Hematopoietic multipotent progenitor cell treated with erythropoietin and hydrocortisone succinate and interleukin-3 and kit ligand, for 6 days (in vitro differentiated cells): ENCODE measurements at regions not wholly inside any gene's neighbourhood (a gene's known extent, or its start where the extent isn't known, plus 50 kb on each side); places are given as distances from the start of the nearest gene placed in this dataset.

Source experiments
- DNase-seq: peaks from one replicate; pipeline ENCODE4 v3.0.0-alpha.2; 2015

DNA sequence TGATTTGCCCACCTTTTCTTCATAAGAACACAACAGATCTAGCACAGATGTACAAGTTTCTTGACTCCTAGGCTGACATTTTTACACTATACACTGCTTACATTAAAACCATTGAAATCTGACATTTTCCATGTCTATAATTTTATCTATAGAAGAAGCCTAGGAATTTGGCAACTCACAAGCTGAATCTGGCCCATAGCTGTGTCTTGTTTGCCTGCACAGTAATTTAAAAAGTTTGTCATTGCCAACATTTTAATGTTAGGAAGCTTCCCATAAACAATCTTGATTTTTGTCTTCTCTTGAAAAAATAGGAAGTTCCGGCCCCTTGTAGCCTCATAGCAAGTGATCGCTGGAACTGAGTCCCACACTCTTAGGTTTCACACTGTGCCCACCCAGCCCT lies 394.6 kb upstream of the AZI2 start:
- DNase-seq = no peak

DNA sequence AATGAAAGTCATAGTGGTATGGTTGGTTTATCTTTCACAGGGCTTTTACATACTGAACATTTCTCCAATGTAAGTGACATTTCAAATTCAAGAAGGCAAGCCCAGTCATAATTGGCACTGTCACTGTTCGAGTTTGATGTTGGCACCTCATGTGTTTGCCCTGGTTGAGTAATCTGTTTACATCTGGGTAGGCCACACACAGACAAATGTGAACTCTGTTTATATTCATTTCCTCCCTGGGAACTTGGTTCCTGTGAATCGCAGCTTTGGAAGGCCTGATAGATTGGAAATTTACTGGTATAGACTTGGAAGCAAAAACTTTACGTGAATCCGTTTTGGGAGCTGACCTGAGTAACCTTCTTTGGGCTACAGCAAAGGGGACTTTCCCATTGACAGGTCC lies 395.2 kb upstream of the AZI2 start:
- DNase-seq = no peak

DNA sequence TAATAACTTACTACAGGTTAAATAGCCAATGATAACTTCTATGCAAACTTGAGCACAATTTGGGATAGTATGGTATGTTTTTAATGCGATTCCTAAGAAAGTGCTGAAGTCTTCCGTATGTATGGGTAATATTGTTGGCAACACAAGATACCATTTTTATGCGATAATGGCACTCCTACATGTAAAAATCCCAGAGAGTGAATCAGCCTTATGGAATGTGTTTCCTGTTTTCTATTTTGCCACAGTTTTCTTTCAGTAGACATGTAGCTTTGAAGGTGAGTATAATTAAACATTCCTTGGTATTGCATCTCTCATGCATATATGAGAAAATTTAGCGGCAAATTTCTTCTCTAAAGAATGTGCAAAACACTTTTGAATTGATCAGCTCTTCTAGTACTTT lies 396.8 kb upstream of the AZI2 start:
- DNase-seq = no peak

DNA sequence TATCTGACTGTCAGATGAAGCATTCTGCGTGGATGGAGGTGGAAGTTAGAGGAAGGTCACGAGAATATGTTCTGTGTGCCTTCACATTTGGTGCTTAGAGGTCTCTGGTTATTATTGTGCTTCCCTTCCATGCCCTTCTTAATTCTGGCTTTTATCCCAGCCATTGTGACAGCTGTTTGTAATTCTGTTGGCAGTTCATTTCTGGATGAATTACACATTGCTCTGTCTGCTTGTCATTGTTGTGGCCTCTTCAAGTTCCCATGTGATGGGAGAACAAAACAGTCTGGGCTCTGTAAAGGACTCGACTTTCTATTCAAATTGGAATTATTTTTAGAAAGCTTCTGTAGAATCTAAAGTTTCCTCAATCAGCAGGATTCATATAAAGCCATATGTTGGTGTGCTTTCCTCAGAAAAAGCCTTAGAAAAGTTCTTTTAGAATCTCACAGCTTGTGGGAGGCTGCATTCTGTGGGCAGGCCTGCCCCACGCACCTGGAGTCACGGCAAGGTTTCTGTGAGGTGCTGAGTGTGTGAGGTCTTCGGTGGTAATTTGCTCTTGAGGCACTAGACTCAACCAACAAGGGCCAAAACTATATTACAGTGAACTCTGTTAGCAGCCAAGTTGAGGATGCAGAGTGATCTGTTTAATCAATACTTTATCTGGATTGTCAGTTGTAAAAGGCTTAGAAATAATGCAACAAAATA lies 397.4 kb upstream of the AZI2 start:
- no peak for DNase-seq

DNA sequence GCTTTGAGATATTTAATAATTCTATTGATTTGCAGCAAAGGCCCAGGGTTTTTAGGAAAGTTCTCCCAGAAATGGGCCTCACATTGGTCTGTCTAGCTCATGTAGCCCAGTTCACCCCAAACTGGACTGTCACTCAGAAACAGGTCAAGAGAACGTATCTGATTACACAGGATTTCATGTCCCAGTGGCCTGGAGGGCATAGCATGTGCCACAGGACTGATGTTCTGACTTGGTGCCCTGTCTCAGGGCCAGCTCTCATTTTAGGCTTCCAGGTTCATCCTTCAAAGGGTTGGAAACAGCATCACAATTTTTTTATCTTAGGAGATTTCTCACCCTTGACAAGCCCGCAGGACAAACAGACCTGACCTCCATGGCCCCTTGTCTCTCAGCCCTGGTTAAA lies 398.4 kb upstream of the AZI2 start:
- no peak for DNase-seq

DNA sequence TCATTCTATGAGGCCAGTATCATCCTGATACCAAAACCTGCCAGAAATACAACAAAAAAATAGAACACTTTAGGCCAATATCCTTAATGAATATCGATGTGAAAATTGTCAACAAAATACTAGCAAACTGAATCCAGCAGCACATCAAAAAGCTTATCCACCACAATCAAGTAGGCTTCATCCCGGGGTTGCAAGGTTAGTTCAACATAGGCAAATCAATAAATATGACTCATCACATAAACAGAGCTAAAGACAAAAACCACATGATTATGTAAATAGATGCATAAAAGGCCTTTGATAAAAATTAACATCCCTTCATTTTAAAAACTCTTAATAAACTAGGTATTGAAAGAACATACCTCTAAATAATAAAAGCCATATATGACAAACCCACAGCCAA lies 403.2 kb upstream of the AZI2 start:
- DNase-seq = no peak

DNA sequence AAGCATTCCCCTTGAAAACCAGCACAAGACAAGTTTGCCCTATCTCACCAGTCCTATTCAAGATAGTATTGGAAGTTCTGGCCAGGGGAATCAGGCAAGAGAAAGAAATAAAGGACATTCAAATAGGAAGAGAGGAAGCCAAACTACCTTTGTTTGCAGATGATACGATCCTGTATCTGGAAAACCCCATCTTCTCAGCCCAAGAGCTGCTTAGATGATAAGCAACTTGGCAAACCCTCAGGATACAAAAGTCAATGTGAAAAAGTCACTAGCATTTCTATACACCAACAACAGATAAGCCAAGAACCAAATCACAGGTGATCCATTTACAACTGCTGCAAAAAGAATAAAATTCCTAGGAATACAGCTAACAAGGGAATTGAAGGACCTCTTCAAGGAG lies 403.7 kb upstream of the AZI2 start:
- DNase-seq = no peak

DNA sequence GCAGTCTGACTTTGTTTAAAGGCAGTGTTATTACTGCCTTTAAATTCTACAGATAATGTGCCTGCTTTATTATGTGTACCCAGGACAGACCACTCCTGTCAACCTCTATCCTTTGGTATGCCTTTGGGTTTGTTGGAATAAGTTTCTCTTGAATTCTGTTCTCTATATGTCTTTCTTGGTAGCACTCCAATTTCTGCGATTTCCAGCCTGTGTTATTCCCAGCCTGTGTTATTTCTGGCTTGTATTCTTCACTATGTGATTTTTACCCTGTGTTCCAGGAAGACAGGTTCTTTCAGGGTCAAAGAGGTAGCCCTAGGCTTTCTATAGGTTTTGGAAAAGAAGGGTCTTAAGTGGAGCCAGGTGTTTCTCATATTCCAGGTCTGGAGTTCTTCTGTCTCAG lies 407.4 kb upstream of the AZI2 start:
- no peak for DNase-seq

DNA sequence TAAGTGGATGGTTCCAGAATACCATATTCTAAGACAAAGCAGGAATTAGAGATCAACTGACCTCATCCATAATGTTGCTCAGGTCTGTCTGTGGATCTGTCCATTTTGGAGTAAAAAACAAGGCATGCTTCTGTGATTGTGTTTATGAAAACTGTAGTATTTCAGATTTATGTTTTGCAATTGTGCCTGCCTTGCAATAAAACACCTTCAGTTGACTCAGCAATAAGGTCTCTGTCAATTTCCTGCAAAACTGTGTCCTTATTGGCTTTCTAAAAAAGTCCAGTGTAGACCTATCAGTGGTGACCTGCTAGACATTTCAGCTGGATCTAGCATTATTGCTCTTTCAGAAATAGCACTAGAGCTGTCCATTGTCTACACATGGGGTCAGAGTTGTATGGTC lies 409.5 kb upstream of the AZI2 start:
- DNase-seq = no peak

DNA sequence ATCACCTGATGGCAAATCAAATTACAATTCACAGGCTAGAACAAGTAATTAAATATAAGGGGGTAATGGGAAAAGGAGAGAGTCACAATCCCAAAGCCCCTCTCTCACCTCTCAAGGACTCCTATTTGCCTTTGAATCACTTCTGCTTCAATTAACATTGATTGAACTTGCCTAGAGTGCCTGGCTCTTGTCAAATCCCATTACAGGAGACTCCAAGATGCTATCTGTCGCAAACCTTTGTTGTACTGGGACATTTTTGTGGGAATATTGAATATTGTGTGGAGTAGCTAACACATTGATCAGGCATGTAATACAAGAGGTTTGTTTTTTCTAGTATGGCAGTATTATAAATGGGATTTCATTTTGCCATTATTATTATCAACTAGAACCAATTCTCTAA lies 412.8 kb upstream of the AZI2 start:
- DNase-seq = no peak

DNA sequence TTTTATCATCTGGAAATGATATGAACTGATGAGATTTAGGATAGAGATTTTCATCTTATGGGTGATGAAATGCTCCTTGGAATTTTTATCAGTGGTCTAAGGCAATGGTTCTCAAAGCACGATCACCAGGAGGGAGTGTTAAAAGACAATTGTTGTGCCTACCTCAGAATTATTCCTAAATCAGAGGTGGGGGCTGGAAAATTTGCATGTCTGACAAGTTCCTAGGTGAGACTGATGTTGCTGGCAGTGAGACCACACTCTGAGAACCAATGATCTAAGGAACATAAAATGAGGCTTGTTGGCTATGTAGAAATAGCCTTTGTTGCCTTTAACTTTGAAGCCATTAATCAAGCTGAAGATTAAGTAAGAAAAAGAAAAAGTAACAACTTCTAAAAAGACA lies 416.6 kb upstream of the AZI2 start:
- no peak for DNase-seq

DNA sequence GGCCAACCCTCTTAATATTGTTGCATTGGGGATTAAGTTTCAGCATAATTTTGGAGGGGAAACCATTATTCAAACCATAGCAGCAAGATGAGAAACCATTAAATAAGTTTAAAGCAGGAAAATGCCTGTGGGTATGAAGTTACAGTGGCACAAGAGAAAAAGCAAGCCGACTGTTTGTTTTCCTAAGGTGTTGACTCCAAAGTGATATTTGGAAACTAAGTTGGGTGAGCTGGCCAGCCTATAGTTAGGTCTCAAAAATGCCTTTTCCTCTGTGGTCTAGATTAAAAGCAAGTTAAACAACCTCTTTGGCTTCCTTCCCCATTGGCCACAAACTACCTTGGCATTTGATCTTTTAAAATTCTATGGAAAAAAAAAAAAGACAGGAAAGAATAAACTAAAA lies 419.8 kb upstream of the AZI2 start:
- no peak for DNase-seq

DNA sequence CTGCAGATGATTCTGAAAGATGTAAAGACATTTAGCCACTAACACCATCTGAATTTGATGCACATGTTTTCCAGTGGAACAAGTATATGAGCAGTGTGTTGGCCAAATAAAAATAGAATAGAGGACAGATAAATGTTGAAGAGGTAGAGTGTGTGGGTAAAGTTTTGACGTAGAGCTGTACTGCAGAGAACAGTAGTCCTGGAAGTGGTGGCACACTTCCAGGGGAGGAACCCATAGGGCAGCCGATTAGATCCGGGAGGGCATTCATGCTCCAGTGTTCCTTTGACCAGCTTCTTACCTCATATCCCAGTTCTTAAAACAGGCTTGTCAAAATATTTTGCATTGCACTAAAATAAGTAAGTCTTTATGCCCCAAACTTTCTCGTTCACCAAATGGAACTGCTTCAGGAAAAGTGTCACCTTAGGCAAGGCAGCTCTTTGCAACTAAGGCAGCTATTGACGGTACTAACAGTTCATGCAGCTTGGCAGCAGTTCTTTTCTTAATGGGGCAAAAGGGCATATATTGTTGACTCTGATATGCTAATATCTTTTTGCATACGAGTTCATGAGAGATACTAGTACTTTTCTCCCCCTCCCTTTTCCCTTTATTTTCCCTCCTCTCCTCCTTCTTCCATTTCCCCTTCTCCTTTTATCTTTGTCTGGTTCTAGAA lies 429.3 kb upstream of the AZI2 start:
- DNase-seq = no peak

DNA sequence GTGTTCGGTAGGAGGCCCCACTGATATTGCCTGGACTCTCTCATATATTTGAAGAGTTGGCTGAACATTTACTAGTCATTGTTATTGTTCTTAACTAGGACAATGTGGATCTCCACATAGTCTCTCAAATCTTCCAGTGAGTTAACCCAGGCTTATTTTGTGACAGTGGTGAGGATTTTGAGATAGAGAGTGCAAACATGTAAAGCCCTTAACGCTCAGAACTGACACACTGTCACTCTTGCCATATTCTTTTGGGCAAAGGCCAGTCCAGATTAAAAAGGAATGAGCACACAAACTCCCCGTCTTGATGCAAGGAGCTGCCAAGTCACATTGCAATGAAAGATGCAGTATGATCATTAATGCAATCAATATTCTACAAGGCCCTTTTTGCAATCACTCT lies 431.9 kb upstream of the AZI2 start:
- no peak for DNase-seq

DNA sequence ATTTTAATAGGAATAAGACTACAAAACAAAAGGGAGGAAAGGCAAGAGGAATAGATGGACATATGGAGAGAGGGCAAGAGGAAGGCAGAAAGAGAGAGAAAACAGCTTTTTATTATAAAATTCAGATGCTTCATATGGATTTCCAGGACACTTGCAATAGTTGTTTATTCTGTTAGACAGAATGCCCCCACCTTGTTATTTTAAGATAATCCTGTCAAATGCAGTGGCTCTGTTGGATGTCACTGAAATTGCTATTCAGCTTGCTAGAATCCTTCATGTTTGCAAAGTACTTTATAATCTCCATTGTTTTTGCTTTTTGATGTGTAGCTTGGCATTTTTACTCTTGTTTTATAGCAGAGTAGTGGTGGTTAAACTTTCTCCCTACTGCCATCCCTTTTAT lies 432.4 kb upstream of the AZI2 start:
- DNase-seq = no peak

DNA sequence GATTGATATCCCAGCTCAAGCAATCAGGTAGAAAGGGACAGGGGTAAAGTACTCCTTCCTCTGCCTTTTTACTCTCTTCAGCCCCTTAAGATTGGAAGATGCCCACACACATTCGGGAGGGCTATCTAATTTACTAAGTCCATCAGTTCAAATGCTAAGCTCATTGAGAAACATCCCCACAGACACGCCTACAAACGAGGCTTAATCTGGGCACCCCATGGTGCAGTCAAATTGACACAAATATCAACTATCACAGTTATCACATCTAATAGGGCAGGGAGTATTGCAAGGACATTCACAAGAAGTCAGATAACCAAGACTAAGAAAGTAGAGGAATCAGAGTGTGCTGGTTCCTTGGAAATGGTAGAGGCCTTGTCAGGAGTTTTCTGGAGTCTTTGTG lies 437.8 kb upstream of the AZI2 start:
- no peak for DNase-seq

DNA sequence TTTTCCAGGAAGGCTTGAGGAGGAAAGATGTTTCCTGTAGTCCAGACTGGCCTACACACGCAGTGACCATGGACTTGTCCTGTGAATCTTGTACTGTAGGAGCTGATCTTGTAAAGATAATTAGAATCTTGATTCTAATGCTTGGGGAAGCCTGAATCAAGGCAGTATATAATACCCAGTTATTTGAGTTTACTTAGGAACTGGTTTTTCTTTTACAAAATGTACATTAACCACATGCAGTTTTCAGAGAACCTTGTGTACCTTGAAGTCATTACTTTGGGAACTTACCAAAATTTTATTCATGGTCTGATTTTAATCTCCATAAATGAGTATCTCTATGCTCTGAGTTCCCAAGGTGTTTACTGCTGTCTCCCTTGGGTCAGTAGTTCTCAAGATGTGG lies 439.9 kb upstream of the AZI2 start:
- no peak for DNase-seq

DNA sequence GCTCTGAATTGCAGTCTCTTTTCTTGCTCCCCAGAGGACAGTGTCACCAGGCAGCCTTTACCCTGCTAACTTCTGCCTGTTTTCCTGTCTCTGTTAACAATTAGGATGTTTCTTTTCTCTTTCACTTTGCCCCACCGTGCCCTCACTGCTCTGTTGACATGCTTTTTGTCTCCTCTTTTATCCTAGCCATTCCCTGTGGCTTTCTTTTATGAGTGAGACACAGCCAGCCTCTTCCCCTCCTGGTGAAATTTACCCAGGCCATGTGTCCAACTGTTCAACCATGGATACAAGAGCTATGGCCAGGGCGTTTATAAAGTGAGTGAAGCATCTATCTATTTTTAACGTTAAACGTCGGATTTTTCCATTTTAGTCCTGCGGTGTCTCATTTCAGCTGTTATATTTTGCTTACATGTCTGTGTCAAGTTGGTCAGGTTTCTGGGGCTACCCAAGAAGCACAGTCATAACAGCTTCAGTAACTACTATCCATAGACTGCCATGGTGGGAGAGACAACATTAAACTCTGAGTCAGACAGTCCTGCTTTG lies 443.2 kb upstream of the AZI2 start:
- DNase-seq = no peak

DNA sequence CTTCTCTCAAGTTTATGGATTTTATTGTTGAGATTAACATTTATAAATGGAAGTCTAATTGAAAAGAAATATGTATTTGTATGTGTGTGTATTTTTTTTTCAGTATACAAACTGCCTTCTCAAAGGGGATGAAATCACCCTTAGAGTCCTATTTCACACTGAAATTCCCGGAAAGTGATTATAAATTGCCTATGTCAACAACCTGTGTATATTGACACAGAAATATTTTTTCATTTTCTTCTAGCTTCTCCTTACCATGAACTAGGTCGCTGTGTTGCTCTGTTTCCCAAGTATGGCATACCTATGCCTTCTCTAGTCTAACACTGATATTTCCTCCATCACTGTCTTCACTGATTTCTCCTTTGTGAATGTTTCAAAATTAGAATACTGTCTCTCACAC lies 444.0 kb upstream of the AZI2 start:
- no peak for DNase-seq

DNA sequence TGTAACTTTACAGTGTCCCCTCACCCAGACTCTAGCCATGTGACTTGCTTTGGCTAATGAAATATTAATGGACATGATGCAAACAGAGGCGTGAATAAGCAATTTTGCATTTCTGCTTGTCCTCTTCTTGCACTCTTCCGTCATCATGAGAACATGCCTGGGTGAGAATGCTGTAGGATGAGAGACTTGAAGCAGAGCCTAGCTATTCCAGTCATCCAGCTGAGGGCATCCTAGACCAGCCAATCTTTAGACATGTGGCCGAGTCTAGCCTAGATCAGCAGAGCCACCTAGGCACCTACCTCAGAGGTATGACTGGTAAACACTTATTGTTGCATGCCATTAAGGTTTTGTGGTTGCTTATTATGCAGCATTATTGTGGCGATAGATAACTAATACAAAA lies 450.5 kb upstream of the AZI2 start:
- no peak for DNase-seq

DNA sequence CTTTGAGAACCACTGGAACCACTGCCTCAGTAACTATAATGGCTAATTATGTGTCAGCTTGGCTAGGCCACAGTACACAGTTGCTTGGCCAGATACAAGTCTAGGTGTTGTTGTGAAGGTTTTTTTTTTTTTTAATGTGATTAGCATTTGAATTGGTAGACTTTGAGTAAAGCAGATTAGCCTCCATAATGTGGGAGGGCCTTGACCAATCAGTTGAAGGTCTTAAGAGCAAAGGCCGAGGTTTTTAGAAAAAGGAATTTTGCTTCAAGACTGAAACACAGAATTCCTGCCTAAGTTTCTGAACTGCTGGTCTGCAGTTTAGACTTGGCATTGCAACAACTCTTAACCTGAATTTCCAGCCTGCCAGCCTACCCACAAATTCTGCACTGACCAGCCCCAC lies 451.6 kb upstream of the AZI2 start:
- DNase-seq = no peak

DNA sequence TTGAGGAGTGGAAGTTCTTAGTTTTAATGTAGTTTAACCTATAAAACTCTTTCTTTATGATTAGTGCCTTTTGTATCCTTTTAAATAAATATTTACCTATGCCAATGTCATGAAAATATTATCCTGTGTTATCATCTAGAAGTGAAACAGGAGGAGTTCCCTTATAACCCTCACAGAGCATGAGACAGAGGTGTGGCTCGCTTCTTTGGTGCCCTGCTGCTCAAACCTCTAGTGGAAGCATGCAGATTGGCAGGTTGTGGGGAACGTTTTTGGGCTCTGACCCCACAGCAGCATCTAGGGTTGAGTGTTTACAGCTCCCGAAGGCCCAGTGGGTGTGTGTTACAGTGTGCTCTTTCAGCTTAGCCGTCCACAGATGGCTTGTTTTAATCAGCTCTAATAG lies 459.4 kb upstream of the AZI2 start:
- no peak for DNase-seq

DNA sequence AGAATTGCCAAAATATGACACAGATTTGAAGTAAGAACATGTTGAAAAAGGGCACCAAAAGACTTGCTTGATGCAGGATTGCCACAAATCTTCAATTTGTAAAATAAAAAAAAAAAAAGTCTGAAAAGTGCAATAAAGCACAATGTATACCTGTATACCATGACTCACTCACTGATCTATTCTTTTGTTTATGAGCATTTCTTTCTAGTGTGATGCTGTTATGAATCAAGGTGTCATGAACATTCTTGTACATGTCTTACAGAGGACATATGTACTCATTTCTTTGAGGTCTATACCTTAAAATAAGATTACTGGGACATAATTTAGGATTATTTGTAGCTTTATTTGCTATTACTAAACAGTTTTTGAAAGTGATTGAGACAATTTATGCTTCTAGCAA lies 464.9 kb upstream of the RBMS3 start:
- DNase-seq = no peak

DNA sequence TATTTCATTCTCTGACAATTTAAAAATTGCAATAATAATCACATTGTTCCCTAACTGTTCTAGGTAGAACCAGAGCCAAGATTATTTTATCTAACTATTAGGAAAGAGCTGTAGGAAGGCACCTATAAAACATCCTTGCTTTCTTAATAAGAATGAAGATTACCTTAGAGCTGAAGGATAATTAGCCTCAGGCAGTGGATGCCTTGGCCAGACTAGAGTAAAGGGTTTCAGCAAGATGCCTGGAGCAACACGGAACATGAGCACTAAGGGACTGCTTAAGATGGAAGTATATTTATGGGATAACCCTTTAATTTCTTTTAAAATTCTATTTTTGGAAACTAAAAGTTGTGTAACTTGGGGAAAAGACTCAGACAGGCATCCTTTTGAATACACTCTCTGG lies 456.6 kb upstream of the RBMS3 start:
- DNase-seq = no peak

DNA sequence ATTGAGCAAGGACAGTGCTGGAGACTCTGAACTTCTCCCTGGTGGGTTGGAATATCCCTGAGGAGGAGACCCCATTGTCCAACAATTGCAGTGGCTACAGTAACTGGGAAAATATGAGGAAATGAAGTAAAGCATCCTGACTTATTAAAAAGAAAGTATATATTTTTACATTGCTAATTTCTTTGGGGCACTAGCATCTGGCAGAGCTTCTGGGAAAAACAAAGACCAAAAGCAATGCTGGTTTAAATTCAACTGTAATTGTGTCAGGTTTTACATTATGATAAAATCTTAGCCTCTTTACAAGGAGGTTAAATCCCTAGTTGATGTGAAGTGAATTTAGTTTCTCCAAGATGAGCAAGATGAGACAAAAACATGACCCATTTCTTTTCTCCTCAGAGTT lies 454.0 kb upstream of the RBMS3 start:
- DNase-seq = no peak
